ENCODE measurements at regions not wholly inside any gene's neighbourhood (a gene's known extent, or its start where the extent isn't known, plus 50 kb on each side); places are given as distances from the start of the nearest gene placed in this dataset.

DNA sequence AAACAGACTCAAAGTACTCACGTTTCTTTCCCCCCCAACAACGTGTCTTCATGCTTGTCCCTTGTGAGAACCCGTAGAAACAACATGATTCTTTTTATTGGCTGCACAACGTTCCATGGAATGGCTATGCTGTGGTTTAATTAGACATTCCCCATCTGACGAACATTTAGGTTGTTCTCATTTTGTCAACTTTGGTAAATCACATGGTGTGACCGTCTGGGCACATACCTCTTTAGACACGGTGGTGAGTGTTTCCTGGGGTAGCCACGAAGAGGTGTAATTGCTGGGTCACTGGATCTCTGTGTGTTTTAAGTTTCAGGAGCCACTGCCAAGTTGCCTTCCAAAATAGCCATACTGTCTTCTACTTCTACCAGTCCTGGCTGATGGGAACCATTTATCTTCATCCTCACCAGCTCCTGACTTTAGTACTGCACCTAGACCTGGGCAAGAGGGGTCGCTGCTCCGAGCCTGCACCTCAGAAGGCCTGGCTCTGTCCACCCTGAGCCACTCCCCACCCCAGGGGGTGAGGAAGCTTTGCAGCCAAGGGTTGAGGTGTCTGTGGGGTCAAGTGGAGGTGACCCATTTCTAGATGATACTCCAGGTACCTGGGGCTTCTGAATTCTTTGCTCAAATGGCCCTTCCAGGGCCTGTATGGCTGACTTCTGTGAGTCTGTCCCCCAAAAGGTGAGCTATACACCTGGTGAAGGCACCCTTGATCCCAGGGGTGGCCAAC is 84.7 kb downstream of the IRX5 start:
- no peak for DNase-seq (ENCODE audit: extremely low read depth, insufficient read length)
- Histone ChIP-seq H3K4me3 (replicated peaks; ENCODE audit: low read depth, low read length) (no peak overlapping the region), H3K36me3 (ENCODE audit: control insufficient read depth, insufficient read depth, low read length) (no peaks in the 10 kb centered on the region), H3K27me3 (replicated peaks; ENCODE audit: control insufficient read depth, insufficient read depth, low read length) (no peaks in the 10 kb centered on the region)
- TF ChIP-seq, protein P1, sequence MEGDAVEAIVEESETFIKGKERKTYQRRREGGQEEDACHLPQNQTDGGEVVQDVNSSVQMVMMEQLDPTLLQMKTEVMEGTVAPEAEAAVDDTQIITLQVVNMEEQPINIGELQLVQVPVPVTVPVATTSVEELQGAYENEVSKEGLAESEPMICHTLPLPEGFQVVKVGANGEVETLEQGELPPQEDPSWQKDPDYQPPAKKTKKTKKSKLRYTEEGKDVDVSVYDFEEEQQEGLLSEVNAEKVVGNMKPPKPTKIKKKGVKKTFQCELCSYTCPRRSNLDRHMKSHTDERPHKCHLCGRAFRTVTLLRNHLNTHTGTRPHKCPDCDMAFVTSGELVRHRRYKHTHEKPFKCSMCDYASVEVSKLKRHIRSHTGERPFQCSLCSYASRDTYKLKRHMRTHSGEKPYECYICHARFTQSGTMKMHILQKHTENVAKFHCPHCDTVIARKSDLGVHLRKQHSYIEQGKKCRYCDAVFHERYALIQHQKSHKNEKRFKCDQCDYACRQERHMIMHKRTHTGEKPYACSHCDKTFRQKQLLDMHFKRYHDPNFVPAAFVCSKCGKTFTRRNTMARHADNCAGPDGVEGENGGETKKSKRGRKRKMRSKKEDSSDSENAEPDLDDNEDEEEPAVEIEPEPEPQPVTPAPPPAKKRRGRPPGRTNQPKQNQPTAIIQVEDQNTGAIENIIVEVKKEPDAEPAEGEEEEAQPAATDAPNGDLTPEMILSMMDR (IDR thresholded peaks at IDR 0.05; ENCODE audit: insufficient read depth, low read length, poor library complexity, severe bottlenecking): no peak

DNA sequence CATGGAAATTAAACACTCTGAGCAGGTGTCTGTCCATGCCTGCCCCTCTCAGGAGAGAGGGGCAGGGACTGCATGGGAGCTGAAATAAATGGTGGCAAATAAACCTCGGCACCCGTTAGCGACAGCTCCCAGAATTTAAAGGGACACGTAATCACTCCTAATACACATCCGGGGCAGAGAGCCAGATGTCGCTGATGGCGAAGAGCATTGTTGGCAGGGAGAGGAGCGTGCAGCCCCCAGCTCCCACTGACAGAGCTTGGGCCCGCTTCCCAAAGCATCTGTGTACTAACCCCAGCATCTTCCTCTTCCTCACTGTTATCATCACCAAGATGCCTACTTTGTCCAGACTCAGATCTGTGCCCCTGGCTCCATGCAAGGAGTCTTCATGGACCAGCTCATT is 85.8 kb downstream of the IRX5 start:
- no peak for DNase-seq (ENCODE audit: extremely low read depth, insufficient read length)
- TF ChIP-seq, protein P1 (IDR thresholded peaks at IDR 0.05; ENCODE audit: insufficient read depth, low read length, poor library complexity, severe bottlenecking): no peak

DNA sequence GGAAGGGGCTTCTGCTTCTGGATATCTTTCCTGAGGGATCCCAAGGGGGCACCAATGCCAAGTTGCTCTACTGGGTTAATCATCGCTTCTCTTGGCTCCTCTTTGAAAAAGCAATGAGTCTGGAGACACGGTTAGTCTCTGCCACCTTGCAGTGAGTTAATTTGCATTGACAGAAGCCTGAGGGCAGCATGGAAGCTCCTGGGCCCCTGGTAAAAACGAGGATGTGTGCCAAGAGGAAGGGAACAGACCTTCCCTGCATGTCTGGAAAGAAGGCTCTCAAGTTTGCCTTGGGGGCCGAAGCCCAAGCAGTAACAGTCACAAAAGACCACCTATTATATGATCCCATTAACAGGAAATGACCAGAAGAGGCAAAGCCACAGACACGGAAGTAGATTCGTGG is 86.7 kb downstream of the IRX5 start:
- Histone ChIP-seq H3K27me3 (replicated peaks; ENCODE audit: control insufficient read depth, insufficient read depth, low read length) (no peaks in the 10 kb centered on the region), H3K4me3 (replicated peaks; ENCODE audit: low read depth, low read length) (no peak overlapping the region), H3K36me3 (ENCODE audit: control insufficient read depth, insufficient read depth, low read length) (no peaks in the 10 kb centered on the region)
- DNase-seq (ENCODE audit: extremely low read depth, insufficient read length): no peak
- TF ChIP-seq, protein P1 (IDR thresholded peaks at IDR 0.05; ENCODE audit: insufficient read depth, low read length, poor library complexity, severe bottlenecking): no peak

More for the DNA sequence above, 85.8 kb downstream of the IRX5 start:
- Histone ChIP-seq H3K4me3 (replicated peaks; ENCODE audit: low read depth, low read length) (no peak overlapping the region), H3K36me3 (ENCODE audit: control insufficient read depth, insufficient read depth, low read length) (no peaks in the 10 kb centered on the region), H3K27me3 (replicated peaks; ENCODE audit: control insufficient read depth, insufficient read depth, low read length) (no peaks in the 10 kb centered on the region)

DNA sequence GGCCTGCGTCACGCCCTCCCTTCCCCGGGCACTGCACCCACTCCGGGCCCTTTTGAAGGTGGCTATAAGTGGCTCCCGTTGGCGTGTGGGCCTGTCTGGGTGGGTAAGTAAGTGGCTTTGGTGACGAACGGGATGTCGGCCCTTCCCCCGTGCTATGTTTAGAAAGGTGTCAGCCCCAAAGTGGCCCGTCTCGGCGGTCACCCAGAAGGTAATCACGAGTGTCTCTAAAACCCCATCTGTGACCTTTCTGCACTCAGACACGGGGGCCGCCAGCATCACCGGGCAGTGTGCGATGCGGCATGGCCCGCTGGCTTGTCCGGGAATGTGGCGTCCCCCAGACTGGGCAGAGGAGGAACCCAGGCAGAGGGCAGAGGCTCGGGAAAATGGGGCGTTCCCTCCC is 88.2 kb downstream of the IRX5 start:
- DNase-seq (ENCODE audit: extremely low read depth, insufficient read length): no peak
- TF ChIP-seq, protein P1 (IDR thresholded peaks at IDR 0.05; ENCODE audit: insufficient read depth, low read length, poor library complexity, severe bottlenecking): no peak
- Histone ChIP-seq H3K4me3 (replicated peaks; ENCODE audit: low read depth, low read length) (no peak overlapping the region), H3K27me3 (replicated peaks; ENCODE audit: control insufficient read depth, insufficient read depth, low read length) (no peaks in the 10 kb centered on the region), H3K36me3 (ENCODE audit: control insufficient read depth, insufficient read depth, low read length) (no peaks in the 10 kb centered on the region)

DNA sequence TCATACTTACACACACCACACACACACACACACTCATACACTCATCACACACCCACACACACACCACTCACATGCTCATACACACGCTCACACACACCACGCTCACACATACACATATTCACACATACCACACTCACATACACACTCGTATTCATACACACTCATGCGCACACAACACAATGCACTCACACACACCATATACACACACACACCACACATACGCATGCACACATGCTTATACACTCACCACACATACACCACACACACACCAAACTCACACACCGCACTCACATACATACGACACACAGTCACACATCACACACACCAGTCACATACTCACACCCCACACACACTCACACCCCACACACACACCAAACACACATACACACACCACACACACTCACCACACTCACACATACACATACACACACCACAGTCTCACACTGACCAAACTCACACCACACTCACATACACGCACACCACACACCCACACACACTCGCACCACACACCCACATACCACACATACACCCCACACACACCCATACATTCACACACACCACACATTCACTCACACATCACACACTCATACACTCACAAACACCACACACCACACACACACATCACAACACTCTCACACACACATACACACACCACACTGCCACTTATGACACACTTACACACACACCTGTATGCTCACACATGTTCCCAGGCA is 88.9 kb downstream of the IRX5 start:
- H3K27me3 ChIP-seq (replicated peaks; ENCODE audit: control insufficient read depth, insufficient read depth, low read length): no peaks in the 10 kb centered on the region
- H3K4me3 ChIP-seq (replicated peaks; ENCODE audit: low read depth, low read length): no peak overlapping the region
- no peaks in the 10 kb centered on the region for H3K36me3 ChIP-seq (ENCODE audit: control insufficient read depth, insufficient read depth, low read length)
- DNase-seq (ENCODE audit: extremely low read depth, insufficient read length): no peak
- TF ChIP-seq, protein P1 (IDR thresholded peaks at IDR 0.05; ENCODE audit: insufficient read depth, low read length, poor library complexity, severe bottlenecking): no peak
